Adrenal gland (tissue), 5 donors: ENCODE measurements at regions not wholly inside any gene's neighbourhood (a gene's known extent, or its start where the extent isn't known, plus 50 kb on each side); places are given as distances from the start of the nearest gene placed in this dataset.

Experiments used
- POLR2A ChIP-seq, 2 donors: fragments of 450-650 bp; IDR thresholded peaks; one replicate each; pipeline ENCODE4 v1.6.1; 2017; ENCODE audit warnings: antibody characterized with exemption in 2 of 2, mild to moderate bottlenecking in 2 of 2, moderate library complexity in 1 of 2
- TF ChIP-seq, protein P1 (sequence below), 6 experiments: fragments of 450-650 bp in 4 of 6; fragments of 200-600 bp in 2 of 6; sonication (generic) in 1 of 6; IDR thresholded peaks; 1 replicate in 5 of 6; 2 replicates in 1 of 6; pipeline versions ENCODE4 v1.5.1 to v1.8.0; 2016 to 2021; ENCODE audit warnings: antibody characterized with exemption in 6 of 6, mild to moderate bottlenecking in 2 of 6, moderate library complexity in 1 of 6
- donor health status: DM: no; HTN: no; CAD: no.

- TF ChIP-seq, protein P1, sequence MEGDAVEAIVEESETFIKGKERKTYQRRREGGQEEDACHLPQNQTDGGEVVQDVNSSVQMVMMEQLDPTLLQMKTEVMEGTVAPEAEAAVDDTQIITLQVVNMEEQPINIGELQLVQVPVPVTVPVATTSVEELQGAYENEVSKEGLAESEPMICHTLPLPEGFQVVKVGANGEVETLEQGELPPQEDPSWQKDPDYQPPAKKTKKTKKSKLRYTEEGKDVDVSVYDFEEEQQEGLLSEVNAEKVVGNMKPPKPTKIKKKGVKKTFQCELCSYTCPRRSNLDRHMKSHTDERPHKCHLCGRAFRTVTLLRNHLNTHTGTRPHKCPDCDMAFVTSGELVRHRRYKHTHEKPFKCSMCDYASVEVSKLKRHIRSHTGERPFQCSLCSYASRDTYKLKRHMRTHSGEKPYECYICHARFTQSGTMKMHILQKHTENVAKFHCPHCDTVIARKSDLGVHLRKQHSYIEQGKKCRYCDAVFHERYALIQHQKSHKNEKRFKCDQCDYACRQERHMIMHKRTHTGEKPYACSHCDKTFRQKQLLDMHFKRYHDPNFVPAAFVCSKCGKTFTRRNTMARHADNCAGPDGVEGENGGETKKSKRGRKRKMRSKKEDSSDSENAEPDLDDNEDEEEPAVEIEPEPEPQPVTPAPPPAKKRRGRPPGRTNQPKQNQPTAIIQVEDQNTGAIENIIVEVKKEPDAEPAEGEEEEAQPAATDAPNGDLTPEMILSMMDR (IDR thresholded peaks at IDR 0.05), result no peak
- no peak for TF ChIP-seq POLR2A (IDR thresholded peaks at IDR 0.05)
Observed at GRCh38 chr10:8544057-8544380, 489.5 kb downstream of the GATA3 start.
